ENCODE measurements at regions not wholly inside any gene's neighbourhood (a gene's known extent, or its start where the extent isn't known, plus 50 kb on each side); places are given as distances from the start of the nearest gene placed in this dataset.
A peak's percentile ranks its signal among the peaks of the same experiment; 100 is the strongest.
"Not testable (repeated sequence)": the region's sequence is repeated elsewhere in the genome, so short reads cannot be mapped to it uniquely, and the experiment has no call there.

GRCh38 chr2:8495189-8495989 lies 186.5 kb upstream of the ID2 start:
- no peak for DNase-seq (ENCODE audit: low read depth in 1 of 2, low spot score in 1 of 2)

GRCh38 chr2:8496079-8496478 lies 185.8 kb upstream of the ID2 start:
- no peak for DNase-seq (ENCODE audit: low read depth in 1 of 2, low spot score in 1 of 2)

DNA sequence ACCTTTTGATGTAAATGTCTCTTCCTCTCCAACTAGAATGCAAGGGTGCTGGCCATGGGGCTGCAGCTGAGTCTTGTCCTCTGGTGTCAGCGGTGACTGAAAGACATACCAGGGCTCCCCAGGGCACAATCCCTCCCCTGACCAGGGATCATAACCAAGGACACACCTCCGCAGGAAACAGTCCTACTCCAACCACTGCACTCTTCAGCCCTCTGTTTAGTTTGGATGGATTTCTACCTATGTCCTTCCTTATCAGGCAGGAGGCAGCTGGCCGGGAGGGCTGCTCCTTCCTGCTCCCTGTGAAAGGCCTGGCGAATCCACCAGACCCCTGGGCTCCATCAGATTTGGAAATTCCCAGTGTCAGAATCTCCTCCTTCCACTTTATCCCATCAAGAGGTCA lies 185.2 kb upstream of the ID2 start:
- DNase-seq (ENCODE audit: low read depth in 1 of 2, low spot score in 1 of 2): no peak

GRCh38 chr2:8498994-8499393 lies 182.9 kb upstream of the ID2 start:
- DNase-seq (ENCODE audit: low read depth in 1 of 2, low spot score in 1 of 2): no peak

GRCh38 chr2:8500124-8501054 lies 181.5 kb upstream of the ID2 start:
- DNase-seq (ENCODE audit: low read depth in 1 of 2, low spot score in 1 of 2): no peak

DNA sequence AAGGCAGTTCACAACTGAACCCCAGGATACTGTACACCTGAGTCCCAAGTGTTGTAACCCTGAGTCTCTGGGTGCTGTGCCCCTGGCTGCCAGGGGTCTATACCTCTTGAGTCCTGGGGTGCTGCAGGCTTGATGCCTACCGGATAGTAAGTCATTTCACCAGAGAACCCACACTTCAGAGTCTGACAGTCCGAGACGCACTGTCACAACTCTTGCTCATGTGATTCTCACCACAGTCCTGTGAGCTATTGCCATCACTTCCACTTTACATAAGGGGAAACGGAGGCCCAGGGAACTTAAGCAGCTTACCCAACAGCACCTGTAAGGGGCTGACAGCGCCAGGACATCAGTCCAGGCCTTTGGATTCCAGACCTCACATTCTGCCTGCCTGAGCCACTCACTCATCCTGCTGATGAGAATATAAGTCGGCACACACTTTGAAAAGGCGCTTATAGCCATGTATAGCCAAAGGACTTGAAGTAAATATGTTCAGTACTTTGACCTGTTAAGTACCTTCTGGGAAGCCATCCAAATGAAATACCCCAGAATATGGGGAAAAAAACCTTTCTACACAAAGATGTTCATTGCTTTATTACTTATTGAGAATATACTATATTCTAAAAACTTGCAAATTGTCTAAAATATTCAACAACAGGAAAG lies 180.7 kb upstream of the ID2 start:
- no peak for DNase-seq (ENCODE audit: low read depth in 1 of 2, low spot score in 1 of 2)

- DNase-seq (ENCODE audit: low read depth in 1 of 2, low spot score in 1 of 2): no peak
Measured at GRCh38 chr2:8502316-8502715, 179.5 kb upstream of the ID2 start.

GRCh38 chr2:8505311-8505920 lies 176.4 kb upstream of the ID2 start:
- no peak for DNase-seq (ENCODE audit: low read depth in 1 of 2, low spot score in 1 of 2)

GRCh38 chr2:8506746-8507145 lies 175.1 kb upstream of the ID2 start:
- DNase-seq (ENCODE audit: low read depth in 1 of 2, low spot score in 1 of 2): no peak

- no peak for DNase-seq (ENCODE audit: low read depth in 1 of 2, low spot score in 1 of 2)
Measured at GRCh38 chr2:8508766-8509165, 173.1 kb upstream of the ID2 start.

DNA sequence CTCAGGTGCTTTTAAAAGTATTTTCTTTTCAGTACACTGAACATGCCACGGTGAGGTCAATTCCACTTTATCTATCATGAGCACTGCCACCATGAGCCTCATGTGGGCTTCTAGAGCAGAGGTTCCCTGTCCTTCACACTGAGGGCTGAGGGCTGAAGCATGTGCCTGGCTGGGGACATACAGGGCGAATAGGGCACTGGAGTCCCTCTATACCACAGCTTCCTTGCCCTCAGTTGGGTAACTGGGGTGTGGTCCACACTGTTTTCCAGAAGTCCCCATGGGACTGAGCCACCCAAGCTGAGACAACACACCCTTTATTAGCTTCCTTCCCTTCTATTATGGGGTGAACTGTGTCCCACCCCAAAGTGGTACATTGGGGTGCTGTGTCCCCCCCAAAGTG lies 172.2 kb upstream of the ID2 start:
- no peak for DNase-seq (ENCODE audit: low read depth in 1 of 2, low spot score in 1 of 2)

DNA sequence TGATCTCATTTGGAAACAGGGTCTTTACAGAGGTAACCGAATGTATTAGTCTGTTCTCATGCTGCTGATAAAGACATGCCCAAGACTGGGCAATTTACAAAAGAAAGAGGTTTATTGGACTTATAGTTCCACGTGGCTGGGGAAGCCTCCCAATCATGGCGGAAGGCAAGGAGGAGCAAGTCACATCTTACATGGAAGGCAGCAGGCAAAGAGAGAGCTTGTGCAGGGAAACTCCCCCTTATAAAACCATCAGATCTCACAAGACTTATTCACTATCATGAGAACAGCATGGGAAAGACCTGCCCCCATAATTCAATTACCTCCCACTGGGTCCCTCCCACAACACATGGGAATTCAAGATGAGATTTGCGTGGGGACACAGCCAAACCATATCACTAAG lies 171.8 kb upstream of the ID2 start:
- DNase-seq (ENCODE audit: low read depth in 1 of 2, low spot score in 1 of 2): not testable (repeated sequence)

DNA sequence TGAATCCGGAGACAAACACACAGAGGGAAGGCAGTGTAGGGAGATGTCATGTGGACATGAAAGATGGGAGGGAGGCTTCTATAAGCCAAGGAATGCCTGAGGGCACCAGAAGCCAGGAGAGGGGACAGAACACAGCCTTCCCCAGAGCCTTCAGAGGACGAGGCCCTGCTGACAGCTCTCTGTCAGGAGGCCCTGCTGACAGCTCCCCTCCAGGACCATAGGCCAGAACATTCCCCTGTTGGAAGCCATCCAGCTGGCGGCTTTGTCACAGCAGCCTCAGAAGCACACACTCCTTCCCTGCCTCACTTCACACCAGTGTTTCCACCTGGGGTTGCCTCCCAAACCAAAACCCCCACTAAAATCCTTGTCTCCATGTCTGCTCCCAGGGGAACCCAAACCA lies 171.3 kb upstream of the ID2 start:
- DNase-seq (ENCODE audit: low read depth in 1 of 2, low spot score in 1 of 2): no peak

GRCh38 chr2:8511868-8512612 lies 169.8 kb upstream of the ID2 start:
- DNase-seq (ENCODE audit: low read depth in 1 of 2, low spot score in 1 of 2): no peak

DNA sequence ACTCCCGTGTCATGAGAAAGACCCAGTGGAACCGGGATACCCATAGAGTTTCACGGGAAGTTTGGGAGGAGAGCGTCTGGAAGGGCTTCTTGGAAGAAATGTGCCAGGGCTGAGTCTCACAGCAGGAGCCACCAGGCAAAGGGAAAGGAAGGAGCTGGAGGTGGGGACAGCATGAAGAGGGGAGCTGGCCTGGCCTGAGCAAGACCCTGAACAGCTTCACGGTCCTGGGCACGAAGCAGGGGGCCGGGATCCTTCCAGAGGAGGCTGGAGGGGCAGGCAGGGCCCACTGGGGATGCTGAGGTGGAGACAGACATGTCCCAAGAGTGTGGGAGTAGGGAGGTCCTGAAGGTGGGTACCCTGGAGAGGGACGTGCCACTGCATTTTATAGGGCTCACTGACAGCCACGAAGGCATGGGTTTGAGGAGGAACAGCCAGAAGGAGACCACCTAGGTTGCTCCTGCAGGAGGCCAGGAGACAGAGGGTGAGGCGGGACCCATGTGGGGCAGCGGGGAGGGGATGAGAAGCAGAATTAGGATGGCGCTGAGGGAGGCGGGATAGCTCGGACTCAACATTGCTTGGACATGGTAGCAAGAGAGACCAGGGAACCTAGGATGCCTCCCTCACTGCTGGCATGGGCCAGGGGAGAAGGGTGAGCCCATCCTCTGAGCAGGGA lies 168.1 kb upstream of the ID2 start:
- DNase-seq (ENCODE audit: low read depth in 1 of 2, low spot score in 1 of 2): no peak

DNA sequence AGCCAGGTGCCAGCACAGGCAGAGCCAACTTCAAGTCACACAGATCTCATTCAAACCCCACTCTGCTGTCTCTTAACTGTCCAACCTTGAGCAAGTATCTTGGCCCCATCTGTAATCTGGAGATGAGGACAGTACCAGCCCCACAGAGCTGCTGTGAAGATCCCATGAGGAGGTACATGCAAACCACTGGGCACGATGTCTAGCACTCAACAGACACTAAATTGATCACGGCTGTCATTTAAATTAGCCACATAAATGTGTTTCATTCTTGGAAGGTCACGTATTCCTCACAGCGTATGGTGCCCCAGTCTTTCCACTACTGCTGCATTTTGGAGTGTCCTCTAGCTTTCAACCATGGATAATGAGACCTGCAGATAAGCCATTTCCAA lies 167.6 kb upstream of the ID2 start:
- DNase-seq (ENCODE audit: low read depth in 1 of 2, low spot score in 1 of 2): no peak

GRCh38 chr2:8514796-8515758 lies 166.8 kb upstream of the ID2 start:
- peak; percentile 33 to 61 for DNase-seq (ENCODE audit: low read depth in 1 of 2, low spot score in 1 of 2)

GRCh38 chr2:8515864-8516533 lies 165.9 kb upstream of the ID2 start:
- no peak for DNase-seq (ENCODE audit: low read depth in 1 of 2, low spot score in 1 of 2)
